ENCODE measurements at regions not wholly inside any gene's neighbourhood (a gene's known extent, or its start where the extent isn't known, plus 50 kb on each side); places are given as distances from the start of the nearest gene placed in this dataset.
"Not testable (repeated sequence)": the region's sequence is repeated elsewhere in the genome, so short reads cannot be mapped to it uniquely, and the experiment has no call there.

DNA sequence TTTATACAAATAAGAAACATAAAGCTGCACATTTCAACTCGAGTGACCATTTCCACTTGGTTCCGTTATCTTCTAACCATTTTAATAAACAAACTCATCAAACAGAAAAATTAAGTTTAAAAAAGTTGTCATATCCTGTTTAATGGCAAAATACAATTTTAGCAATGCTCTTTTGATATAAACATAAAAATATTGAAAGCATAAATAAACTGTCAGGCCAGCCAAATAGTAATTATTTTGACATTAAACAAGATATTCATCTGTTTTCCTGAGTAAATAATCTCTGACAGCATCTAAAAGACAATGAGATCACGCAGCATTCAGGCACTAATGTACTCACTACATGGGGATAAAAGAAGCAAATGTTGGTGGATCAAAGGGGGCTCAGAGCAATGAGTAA, 145.3 kb upstream of the ATP5MC3 start:
- Histone ChIP-seq H3K4me3 (no peak overlapping the region), H3K27me3 (no peaks in the 10 kb centered on the region), H3K36me3 (no peaks in the 10 kb centered on the region), H3K4me1 (no peaks in the 10 kb centered on the region), H3K27ac (no peak overlapping the region), H3K9me3 (peaks cover 6 to 17% of the 10 kb centered on the region in 2 donors)
- TF ChIP-seq, protein P1, sequence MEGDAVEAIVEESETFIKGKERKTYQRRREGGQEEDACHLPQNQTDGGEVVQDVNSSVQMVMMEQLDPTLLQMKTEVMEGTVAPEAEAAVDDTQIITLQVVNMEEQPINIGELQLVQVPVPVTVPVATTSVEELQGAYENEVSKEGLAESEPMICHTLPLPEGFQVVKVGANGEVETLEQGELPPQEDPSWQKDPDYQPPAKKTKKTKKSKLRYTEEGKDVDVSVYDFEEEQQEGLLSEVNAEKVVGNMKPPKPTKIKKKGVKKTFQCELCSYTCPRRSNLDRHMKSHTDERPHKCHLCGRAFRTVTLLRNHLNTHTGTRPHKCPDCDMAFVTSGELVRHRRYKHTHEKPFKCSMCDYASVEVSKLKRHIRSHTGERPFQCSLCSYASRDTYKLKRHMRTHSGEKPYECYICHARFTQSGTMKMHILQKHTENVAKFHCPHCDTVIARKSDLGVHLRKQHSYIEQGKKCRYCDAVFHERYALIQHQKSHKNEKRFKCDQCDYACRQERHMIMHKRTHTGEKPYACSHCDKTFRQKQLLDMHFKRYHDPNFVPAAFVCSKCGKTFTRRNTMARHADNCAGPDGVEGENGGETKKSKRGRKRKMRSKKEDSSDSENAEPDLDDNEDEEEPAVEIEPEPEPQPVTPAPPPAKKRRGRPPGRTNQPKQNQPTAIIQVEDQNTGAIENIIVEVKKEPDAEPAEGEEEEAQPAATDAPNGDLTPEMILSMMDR (IDR thresholded peaks at IDR 0.05): no peak
- TF ChIP-seq POLR2AphosphoS5 (IDR thresholded peaks at IDR 0.05) (no peak), POLR2A (IDR thresholded peaks at IDR 0.05) (no peak)
- DNase-seq (ENCODE audit: low spot score in 2 of 2): no peak
- intact Hi-C loops (cut with DNase I; ENCODE audit: low total_unique reads): no loop called here

DNA sequence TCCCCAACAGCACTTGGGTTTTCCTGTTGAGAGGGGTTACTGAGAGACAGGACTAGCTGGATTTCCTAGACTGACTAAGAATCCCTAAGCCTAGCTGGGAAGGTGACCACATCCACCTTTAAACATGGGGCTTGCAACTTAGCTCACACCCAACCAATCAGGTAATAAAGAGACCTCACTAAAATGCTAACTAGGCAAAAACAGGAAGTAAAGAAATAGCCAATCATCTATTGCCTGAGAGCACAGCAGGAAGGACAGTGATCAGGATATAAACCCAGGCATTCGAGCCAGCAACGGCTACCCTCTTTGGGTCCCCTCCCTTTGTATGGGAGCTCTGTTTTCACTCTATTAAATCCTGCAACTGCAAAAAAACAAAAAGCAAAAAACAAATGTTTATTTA, 144.7 kb upstream of the ATP5MC3 start:
- H3K4me1 ChIP-seq; H3K36me3 ChIP-seq; H3K27ac ChIP-seq; intact Hi-C loops (cut with DNase I; ENCODE audit: low total_unique reads); H3K27me3 ChIP-seq; DNase-seq (ENCODE audit: low spot score in 2 of 2); H3K4me3 ChIP-seq: not testable (repeated sequence)
- H3K9me3 ChIP-seq: peaks cover 6 to 17% of the 10 kb centered on the region in 2 donors

GRCh38 chr2:175323162-175323561, 141.7 kb upstream of the ATP5MC3 start:
- no peak overlapping the region for H3K27ac ChIP-seq
- intact Hi-C loops (cut with DNase I; ENCODE audit: low total_unique reads): no loop called here
- DNase-seq (ENCODE audit: low spot score in 2 of 2): no peak
- H3K9me3 ChIP-seq: peaks cover 6 to 17% of the 10 kb centered on the region in 2 donors
- H3K36me3 ChIP-seq: no peaks in the 10 kb centered on the region
- no peaks in the 10 kb centered on the region for H3K4me1 ChIP-seq
- TF ChIP-seq POLR2AphosphoS5 (IDR thresholded peaks at IDR 0.05) (no peak), POLR2A (IDR thresholded peaks at IDR 0.05) (no peak)
- TF ChIP-seq, protein P1 (IDR thresholded peaks at IDR 0.05): no peak
- H3K4me3 ChIP-seq: no peak overlapping the region
- no peaks in the 10 kb centered on the region for H3K27me3 ChIP-seq

DNA sequence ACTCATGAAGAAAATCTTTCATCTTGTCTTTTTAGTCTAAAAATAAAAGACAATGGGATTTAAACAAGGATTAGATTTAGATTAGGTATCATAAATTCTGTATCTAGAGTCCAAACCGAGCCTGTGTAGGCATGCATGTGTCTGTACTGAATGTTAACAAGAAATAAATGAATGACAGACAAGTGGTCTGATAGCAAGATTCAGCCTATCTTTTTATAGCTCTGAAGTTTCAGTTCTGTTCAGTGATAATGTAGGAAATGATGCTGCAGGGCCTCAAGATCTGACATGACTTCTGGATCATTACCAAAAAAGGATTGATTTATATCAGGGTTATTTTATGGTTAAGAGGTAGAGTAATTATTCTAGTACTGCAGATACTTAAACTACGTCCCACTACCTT, 137.0 kb upstream of the ATP5MC3 start:
- no peaks in the 10 kb centered on the region for H3K36me3 ChIP-seq
- DNase-seq (ENCODE audit: low spot score in 2 of 2): no peak
- no peak overlapping the region for H3K27ac ChIP-seq
- no peaks in the 10 kb centered on the region for H3K4me1 ChIP-seq
- H3K9me3 ChIP-seq: no peaks in the 10 kb centered on the region
- intact Hi-C loops (cut with DNase I; ENCODE audit: low total_unique reads): loop anchor here (5.0 to 10.0 kb wide), 2 partner anchors 1334 to 1616 kb away; no protein-coding TSS in a partner anchor
- H3K27me3 ChIP-seq: no peaks in the 10 kb centered on the region
- no peak for TF ChIP-seq POLR2A (IDR thresholded peaks at IDR 0.05)
- TF ChIP-seq, protein P1 (IDR thresholded peaks at IDR 0.05): no peak
- TF ChIP-seq POLR2AphosphoS5 (IDR thresholded peaks at IDR 0.05): no peak
- H3K4me3 ChIP-seq: no peak overlapping the region

DNA sequence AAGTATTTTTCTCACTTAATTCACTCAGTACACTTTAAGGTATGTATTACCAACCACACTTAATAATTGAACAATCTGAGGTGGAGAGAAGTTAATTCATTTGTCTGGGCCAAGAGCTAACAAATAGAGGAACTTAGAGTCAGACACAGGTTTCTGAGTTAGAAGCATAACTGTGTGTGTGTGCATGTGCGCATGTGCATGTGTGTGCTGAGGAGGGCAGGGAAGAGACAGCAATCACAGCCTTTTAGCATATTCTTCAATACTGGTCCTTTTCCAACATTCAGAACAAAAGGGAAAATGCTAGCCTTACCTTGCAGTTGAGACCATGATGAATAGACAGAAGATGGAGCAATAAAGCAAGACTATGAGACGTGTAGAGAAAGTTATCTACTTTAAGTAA, 136.2 kb upstream of the ATP5MC3 start:
- no peak overlapping the region for H3K4me3 ChIP-seq
- no peak overlapping the region for H3K27ac ChIP-seq
- TF ChIP-seq POLR2A (IDR thresholded peaks at IDR 0.05) (no peak), POLR2AphosphoS5 (IDR thresholded peaks at IDR 0.05) (no peak)
- TF ChIP-seq, protein P1 (IDR thresholded peaks at IDR 0.05): no peak
- intact Hi-C loops (cut with DNase I; ENCODE audit: low total_unique reads): loop anchor here (5.0 to 10.0 kb wide), 2 partner anchors 1335 to 1617 kb away; no protein-coding TSS in a partner anchor
- no peaks in the 10 kb centered on the region for H3K36me3 ChIP-seq
- H3K9me3 ChIP-seq: no peaks in the 10 kb centered on the region
- DNase-seq (ENCODE audit: low spot score in 2 of 2): no peak
- H3K27me3 ChIP-seq: no peaks in the 10 kb centered on the region
- no peaks in the 10 kb centered on the region for H3K4me1 ChIP-seq

DNA sequence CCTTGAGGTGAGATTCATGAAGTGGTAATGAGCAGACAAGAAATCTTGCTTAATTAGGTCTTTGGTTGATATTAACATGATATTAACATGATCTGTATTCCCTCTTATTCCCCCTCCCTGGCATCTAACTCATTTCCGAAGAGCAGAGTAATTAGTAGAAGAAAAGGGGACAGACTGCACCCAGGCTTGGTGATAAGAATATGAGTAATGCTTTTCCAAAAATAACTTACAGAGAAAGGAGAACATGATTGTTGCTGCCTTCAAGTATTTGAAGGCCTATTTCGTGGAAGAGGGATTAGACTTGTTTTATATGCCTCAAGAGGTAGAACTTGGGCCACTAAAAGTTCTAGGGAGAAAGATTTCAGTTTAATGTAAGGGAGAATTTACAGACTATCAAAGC, 130.6 kb upstream of the ATP5MC3 start:
- Histone ChIP-seq H3K4me1 (no peaks in the 10 kb centered on the region), H3K27ac (no peak overlapping the region), H3K36me3 (no peaks in the 10 kb centered on the region), H3K27me3 (no peaks in the 10 kb centered on the region), H3K9me3 (no peaks in the 10 kb centered on the region), H3K4me3 (no peak overlapping the region)
- TF ChIP-seq, protein P1 (IDR thresholded peaks at IDR 0.05): no peak
- TF ChIP-seq POLR2A (IDR thresholded peaks at IDR 0.05) (no peak), POLR2AphosphoS5 (IDR thresholded peaks at IDR 0.05) (no peak)
- intact Hi-C loops (cut with DNase I; ENCODE audit: low total_unique reads): loop anchor here (10.0 kb wide), 1 partner anchor 1623 kb away; no protein-coding TSS in a partner anchor
- no peak for DNase-seq (ENCODE audit: low spot score in 2 of 2)
